GM13977 (cell line): ENCODE measurements at regions not wholly inside any gene's neighbourhood (a gene's known extent, or its start where the extent isn't known, plus 50 kb on each side); places are given as distances from the start of the nearest gene placed in this dataset.

Source experiments
- DNase-seq: peaks from one replicate; pipeline ENCODE4 v3.0.0; 2012; ENCODE audit warnings: low spot score
- in situ Hi-C: fragments of 300-500 bp; cut with MboI; formaldehyde crosslinking; loops from one replicate; pipeline ENCODE4 v1.12.0; 2022; ENCODE audit warnings: low sequenced_read_pairs, low pct_unique_long_range_greater_than_20kb, mixed read lengths, inconsistent platforms; ENCODE audit not compliant: unreplicated experiment
- TF ChIP-seq, protein P1 (sequence below): IDR thresholded peaks from 2 replicates; pipeline ENCODE4 v1.5.1; 2012; ENCODE audit warnings: mild to moderate bottlenecking, control low read depth; ENCODE audit not compliant: insufficient read depth; ENCODE audit errors: extremely low read depth, missing control alignments

GRCh38 chr15:58329781-58330671 is 101.8 kb upstream of the LIPC start:
- TF ChIP-seq, protein P1, sequence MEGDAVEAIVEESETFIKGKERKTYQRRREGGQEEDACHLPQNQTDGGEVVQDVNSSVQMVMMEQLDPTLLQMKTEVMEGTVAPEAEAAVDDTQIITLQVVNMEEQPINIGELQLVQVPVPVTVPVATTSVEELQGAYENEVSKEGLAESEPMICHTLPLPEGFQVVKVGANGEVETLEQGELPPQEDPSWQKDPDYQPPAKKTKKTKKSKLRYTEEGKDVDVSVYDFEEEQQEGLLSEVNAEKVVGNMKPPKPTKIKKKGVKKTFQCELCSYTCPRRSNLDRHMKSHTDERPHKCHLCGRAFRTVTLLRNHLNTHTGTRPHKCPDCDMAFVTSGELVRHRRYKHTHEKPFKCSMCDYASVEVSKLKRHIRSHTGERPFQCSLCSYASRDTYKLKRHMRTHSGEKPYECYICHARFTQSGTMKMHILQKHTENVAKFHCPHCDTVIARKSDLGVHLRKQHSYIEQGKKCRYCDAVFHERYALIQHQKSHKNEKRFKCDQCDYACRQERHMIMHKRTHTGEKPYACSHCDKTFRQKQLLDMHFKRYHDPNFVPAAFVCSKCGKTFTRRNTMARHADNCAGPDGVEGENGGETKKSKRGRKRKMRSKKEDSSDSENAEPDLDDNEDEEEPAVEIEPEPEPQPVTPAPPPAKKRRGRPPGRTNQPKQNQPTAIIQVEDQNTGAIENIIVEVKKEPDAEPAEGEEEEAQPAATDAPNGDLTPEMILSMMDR = no peak
- in situ Hi-C loops = no loop called here
- DNase-seq = no peak

DNA sequence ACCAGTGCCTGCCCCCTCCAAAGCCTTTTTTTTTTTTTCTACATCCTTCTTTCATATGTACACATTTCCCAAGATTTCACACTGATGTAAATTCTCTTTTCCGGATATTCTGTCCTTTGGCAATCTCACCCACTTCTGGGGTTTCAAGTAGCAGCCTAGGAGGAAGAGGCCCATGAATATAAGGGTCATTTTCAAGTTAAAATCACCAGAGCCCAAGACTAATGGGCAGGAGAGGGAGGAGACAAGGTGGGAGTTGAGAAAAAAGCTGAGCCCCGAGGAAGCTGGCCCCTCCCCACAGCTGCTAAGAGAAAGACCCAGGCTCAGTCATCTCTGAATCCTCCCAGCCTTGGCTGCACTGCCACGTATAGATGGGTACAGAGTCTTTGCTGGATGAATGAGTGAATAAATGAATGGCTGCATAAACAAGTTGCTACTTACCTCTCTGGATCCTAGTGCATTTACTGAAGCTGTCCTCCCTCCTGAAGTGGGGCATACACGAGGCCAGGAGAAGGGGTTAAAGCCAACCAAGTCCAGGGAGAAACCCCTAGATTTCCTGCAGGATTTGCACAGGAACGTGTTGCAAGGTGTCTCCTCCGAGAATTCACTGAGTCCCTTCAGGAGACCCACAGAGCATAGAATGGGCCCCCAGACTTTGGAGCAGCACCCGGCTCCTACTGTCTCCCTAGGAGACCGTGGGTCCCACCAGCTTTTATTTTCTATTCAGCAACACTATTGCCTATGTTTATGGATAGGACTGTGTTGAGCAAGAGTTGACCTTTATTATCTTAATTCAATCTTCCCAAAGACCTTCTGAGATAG is 100.8 kb upstream of the LIPC start:
- TF ChIP-seq, protein P1 = no peak
- in situ Hi-C loops = no loop called here
- no peak for DNase-seq

- no peak for DNase-seq
- in situ Hi-C loops = no loop called here
- TF ChIP-seq, protein P1 = no peak
Observed at GRCh38 chr15:58331560-58331912, 100.3 kb upstream of the LIPC start.

DNA sequence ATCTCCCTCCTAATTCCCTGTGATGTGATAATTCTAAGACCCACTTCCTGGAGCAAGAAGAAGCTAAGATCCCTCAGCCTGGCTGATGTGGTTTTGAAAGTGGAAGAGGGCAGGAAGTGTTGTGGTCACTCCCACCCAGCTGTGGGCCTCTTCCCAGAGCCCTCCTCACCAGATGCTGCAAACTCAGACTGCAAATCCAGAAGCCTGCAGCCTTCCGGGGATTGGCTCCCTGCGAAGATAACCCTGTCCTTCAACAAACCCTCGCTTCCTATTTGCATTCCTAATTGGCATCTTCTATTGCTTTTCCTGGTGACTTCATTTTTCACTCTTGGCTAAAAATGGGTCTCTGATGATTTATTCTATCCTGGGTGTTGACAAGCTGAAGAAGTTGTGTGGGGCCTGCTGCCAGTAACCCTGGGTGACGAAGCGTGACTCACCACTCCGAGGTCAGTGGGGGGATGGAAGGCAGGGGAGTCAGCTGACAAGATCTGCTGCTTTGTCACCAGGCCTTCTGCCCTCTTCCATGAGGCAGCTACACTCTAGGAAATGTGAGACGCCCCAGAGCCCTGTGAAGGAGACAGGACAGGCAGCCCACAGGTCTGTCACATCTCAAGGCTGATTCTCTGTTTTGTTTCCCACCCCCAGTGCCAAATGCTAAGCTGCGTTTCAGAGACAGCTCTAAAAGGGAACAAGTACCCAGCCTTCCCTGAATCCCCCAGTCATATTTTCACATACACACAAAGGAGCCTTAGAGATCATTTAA is 99.7 kb upstream of the LIPC start:
- in situ Hi-C loops = no loop called here
- DNase-seq = peak; percentile 40
- TF ChIP-seq, protein P1 = no peak

GRCh38 chr15:58332676-58333400 is 99.0 kb upstream of the LIPC start:
- TF ChIP-seq, protein P1 = no peak
- in situ Hi-C loops = no loop called here
- no peak for DNase-seq

- TF ChIP-seq, protein P1 = no peak
- no peak for DNase-seq
- in situ Hi-C loops = no loop called here
Observed at GRCh38 chr15:58334803-58335202, 97.0 kb upstream of the LIPC start.
